ENCODE measurements at regions not wholly inside any gene's neighbourhood (a gene's known extent, or its start where the extent isn't known, plus 50 kb on each side); places are given as distances from the start of the nearest gene placed in this dataset.
A peak's percentile ranks its signal among the peaks of the same experiment; 100 is the strongest.

DNA sequence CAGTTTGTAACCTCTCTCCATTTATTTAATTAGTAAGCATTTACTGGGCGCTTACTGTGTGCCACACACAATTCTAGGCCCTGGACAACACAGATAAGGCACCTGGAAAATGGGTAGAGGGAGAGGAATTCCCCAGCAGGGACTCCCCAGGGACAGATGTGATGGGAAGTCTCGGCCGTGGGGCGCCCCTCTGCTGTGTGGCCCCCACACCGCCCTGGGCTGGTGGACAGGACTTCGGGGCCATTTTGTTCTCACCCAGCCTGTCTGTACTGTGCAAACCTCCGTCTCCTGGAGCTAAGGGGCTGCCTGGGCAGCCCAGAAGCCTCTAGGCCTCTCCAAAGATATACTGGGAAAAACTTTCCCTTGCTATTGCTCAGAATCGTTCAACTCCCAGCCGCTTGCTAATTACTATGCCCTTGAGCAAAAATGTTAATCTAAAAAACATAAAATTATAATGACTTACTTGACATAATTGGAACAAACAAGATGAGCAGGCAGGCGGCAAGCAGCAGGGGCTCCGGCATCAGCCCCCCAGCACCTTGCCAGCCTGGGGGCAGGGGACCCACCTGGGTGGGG, 64.4 kb upstream of the NCOR2 start:
- intact Hi-C loops (cut with micrococcal nuclease), result loop anchor here in 1 of 2 donors (5.0 kb wide), 1 partner anchor 36 kb away; no protein-coding TSS in a partner anchor
- H3K36me3 Mint-ChIP-seq, result peaks cover 0 to 3% of the 10 kb centered on the region in 2 donors
- DNase-seq, result no peak
- Histone ChIP-seq H3K4me2 (replicated peaks; ENCODE audit: extremely low read depth, low read length, poor library complexity, severe bottlenecking) (no peak overlapping the region), H3K4me3 (replicated peaks in 1 of 3; ENCODE audit: low read depth in 2 of 3, low read length in 3 of 3) (no peak overlapping the region), H3K9me3 (replicated peaks in 1 of 2; ENCODE audit: control insufficient read depth in 1 of 2, insufficient read depth in 1 of 2, low read length in 2 of 2) (peaks cover 0 to 13% of the 10 kb centered on the region in 2 donors), H3K9ac (ENCODE audit: insufficient read depth, low read length, poor library complexity, severe bottlenecking) (no peak overlapping the region), H2AFZ (ENCODE audit: insufficient read depth, low read depth, low read length, poor library complexity, severe bottlenecking) (no peak overlapping the region), H3K79me2 (ENCODE audit: insufficient read depth, low read length) (no peaks in the 10 kb centered on the region), H3K36me3 (replicated peaks in 1 of 2; ENCODE audit: control insufficient read depth in 1 of 2, insufficient read depth in 2 of 2, low read length in 2 of 2) (no peaks in the 10 kb centered on the region), H3K27ac (ENCODE audit: low read depth in 1 of 2, low read length in 2 of 2) (peak overlapping the region in 1 of 2 donors; percentile 91), H3K27me3 (ENCODE audit: control insufficient read depth in 2 of 2, insufficient read depth in 2 of 2, low read length in 2 of 2) (no peaks in the 10 kb centered on the region), H4K20me1 (ENCODE audit: insufficient read depth, low read length) (no peaks in the 10 kb centered on the region), H3K4me1 (ENCODE audit: control insufficient read depth in 1 of 2, insufficient read depth in 2 of 2, low read length in 2 of 2) (peaks cover 58 to 62% of the 10 kb centered on the region in 2 donors)
- H3K27ac Mint-ChIP-seq, result peak overlapping the region in 1 of 7 donors; percentile 21
- H3K4me1 Mint-ChIP-seq, result peaks cover 53% of the 10 kb centered on the region
- H3K27me3 Mint-ChIP-seq (ENCODE audit: low read depth in 3 of 3), result peaks cover 0 to 4% (median 0%) of the 10 kb centered on the region in 3 donors
- TF ChIP-seq, protein P1, sequence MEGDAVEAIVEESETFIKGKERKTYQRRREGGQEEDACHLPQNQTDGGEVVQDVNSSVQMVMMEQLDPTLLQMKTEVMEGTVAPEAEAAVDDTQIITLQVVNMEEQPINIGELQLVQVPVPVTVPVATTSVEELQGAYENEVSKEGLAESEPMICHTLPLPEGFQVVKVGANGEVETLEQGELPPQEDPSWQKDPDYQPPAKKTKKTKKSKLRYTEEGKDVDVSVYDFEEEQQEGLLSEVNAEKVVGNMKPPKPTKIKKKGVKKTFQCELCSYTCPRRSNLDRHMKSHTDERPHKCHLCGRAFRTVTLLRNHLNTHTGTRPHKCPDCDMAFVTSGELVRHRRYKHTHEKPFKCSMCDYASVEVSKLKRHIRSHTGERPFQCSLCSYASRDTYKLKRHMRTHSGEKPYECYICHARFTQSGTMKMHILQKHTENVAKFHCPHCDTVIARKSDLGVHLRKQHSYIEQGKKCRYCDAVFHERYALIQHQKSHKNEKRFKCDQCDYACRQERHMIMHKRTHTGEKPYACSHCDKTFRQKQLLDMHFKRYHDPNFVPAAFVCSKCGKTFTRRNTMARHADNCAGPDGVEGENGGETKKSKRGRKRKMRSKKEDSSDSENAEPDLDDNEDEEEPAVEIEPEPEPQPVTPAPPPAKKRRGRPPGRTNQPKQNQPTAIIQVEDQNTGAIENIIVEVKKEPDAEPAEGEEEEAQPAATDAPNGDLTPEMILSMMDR (IDR thresholded peaks at IDR 0.05), result no peak
- no peak overlapping the region for H3K4me3 Mint-ChIP-seq
- H3K9me3 Mint-ChIP-seq, result peaks cover 3 to 15% (median 10%) of the 10 kb centered on the region in 7 donors
- WGBS (ENCODE audit: insufficient coverage), result 90% methylated on average over 8 of the region's 11 CpGs

GRCh38 chr12:124630791-124631313, 63.4 kb upstream of the NCOR2 start:
- Mint-ChIP-seq H3K27me3 (ENCODE audit: low read depth in 3 of 3) (peaks cover 0 to 2% (median 0%) of the 10 kb centered on the region in 3 donors), H3K27ac (peak overlapping the region in 4 of 7 donors; percentile 9 to 36 (median 30)), H3K4me3 (no peak overlapping the region), H3K4me1 (peaks cover 52% of the 10 kb centered on the region), H3K36me3 (peaks cover 0 to 2% of the 10 kb centered on the region in 2 donors), H3K9me3 (peaks cover 0 to 11% (median 5%) of the 10 kb centered on the region in 7 donors)
- H3K27ac ChIP-seq (ENCODE audit: low read depth in 1 of 2, low read length in 2 of 2), result no peak overlapping the region
- no peak overlapping the region for H3K9ac ChIP-seq (ENCODE audit: insufficient read depth, low read length, poor library complexity, severe bottlenecking)
- H3K27me3 ChIP-seq (ENCODE audit: control insufficient read depth in 2 of 2, insufficient read depth in 2 of 2, low read length in 2 of 2), result no peaks in the 10 kb centered on the region
- H3K36me3 ChIP-seq (replicated peaks in 1 of 2; ENCODE audit: control insufficient read depth in 1 of 2, insufficient read depth in 2 of 2, low read length in 2 of 2), result no peaks in the 10 kb centered on the region
- H3K4me1 ChIP-seq (ENCODE audit: control insufficient read depth in 1 of 2, insufficient read depth in 2 of 2, low read length in 2 of 2), result peaks cover 57 to 62% of the 10 kb centered on the region in 2 donors
- peaks cover 0 to 8% of the 10 kb centered on the region in 2 donors for H3K9me3 ChIP-seq (replicated peaks in 1 of 2; ENCODE audit: control insufficient read depth in 1 of 2, insufficient read depth in 1 of 2, low read length in 2 of 2)
- TF ChIP-seq, protein P1 (IDR thresholded peaks at IDR 0.05), result no peak
- intact Hi-C loops (cut with micrococcal nuclease), result loop anchor here in 1 of 2 donors (5.0 kb wide), 1 partner anchor 36 kb away; no protein-coding TSS in a partner anchor
- DNase-seq, result no peak
- WGBS (ENCODE audit: insufficient coverage), result 93% methylated on average over 11 of the region's 15 CpGs
- H3K79me2 ChIP-seq (ENCODE audit: insufficient read depth, low read length), result no peaks in the 10 kb centered on the region
- H4K20me1 ChIP-seq (ENCODE audit: insufficient read depth, low read length), result no peaks in the 10 kb centered on the region
- no peak overlapping the region for H3K4me2 ChIP-seq (replicated peaks; ENCODE audit: extremely low read depth, low read length, poor library complexity, severe bottlenecking)
- H2AFZ ChIP-seq (ENCODE audit: insufficient read depth, low read depth, low read length, poor library complexity, severe bottlenecking), result no peak overlapping the region
- H3K4me3 ChIP-seq (replicated peaks in 1 of 3; ENCODE audit: low read depth in 2 of 3, low read length in 3 of 3), result no peak overlapping the region

Data from CD14-positive monocyte (primary cell).